CD14-positive monocyte (primary cell): ENCODE measurements at regions not wholly inside any gene's neighbourhood (a gene's known extent, or its start where the extent isn't known, plus 50 kb on each side); places are given as distances from the start of the nearest gene placed in this dataset.

Source experiments
- DNase-seq, 3 donors: peaks; one replicate each; pipeline ENCODE4 v3.0.0-alpha.2; 2011 to 2022
- H2AFZ ChIP-seq: 2 replicates; pipeline ENCODE4 v1.6.0; 2012; ENCODE audit warnings: mild to moderate bottlenecking, low read depth, low read length, inconsistent platforms; ENCODE audit not compliant: insufficient read depth, poor library complexity, severe bottlenecking
- H3K27ac ChIP-seq, 2 donors: 1 replicate in 1 of 2; 2 replicates in 1 of 2; pipeline ENCODE4 v1.5.1; 2012 to 2013; ENCODE audit warnings: low read length in 2 of 2, control low read depth in 1 of 2, inconsistent platforms in 1 of 2, low read depth in 1 of 2, mild to moderate bottlenecking in 1 of 2
- H3K27me3 ChIP-seq, 2 donors: one replicate each; pipeline versions ENCODE4 v1.6.0 to v1.6.1; 2011 to 2013; ENCODE audit warnings: low read length in 2 of 2; ENCODE audit not compliant: control insufficient read depth in 2 of 2, insufficient read depth in 2 of 2
- H3K36me3 ChIP-seq, 2 donors: replicated peaks in 1 of 2; 1 replicate in 1 of 2; 2 replicates in 1 of 2; pipeline versions ENCODE4 v1.5.1 to v1.6.1; 2012 to 2013; ENCODE audit warnings: low read length in 2 of 2, control low read depth in 1 of 2, inconsistent platforms in 1 of 2, mild to moderate bottlenecking in 1 of 2; ENCODE audit not compliant: insufficient read depth in 2 of 2, control insufficient read depth in 1 of 2
- H3K4me1 ChIP-seq, 2 donors: 1 replicate in 1 of 2; 2 replicates in 1 of 2; pipeline versions ENCODE4 v1.5.1 to v1.6.1; 2012 to 2013; ENCODE audit warnings: low read length in 2 of 2, control low read depth in 1 of 2, inconsistent platforms in 1 of 2, mild to moderate bottlenecking in 1 of 2, moderate library complexity in 1 of 2; ENCODE audit not compliant: insufficient read depth in 2 of 2, control insufficient read depth in 1 of 2
- H3K4me2 ChIP-seq: replicated peaks from 2 replicates; pipeline ENCODE3; 2012; ENCODE audit warnings: low read length, moderate library complexity, mild to moderate bottlenecking; ENCODE audit not compliant: poor library complexity, severe bottlenecking; ENCODE audit errors: extremely low read depth
- H3K4me3 ChIP-seq, 3 experiments: fragments of 200-600 bp in 1 of 3; sonication (generic) in 1 of 3; replicated peaks in 1 of 3; 1 replicate in 2 of 3; 2 replicates in 1 of 3; pipeline ENCODE4 v1.5.1; 2011 to 2013; ENCODE audit warnings: low read length in 3 of 3, mild to moderate bottlenecking in 3 of 3, control low read depth in 2 of 3, low read depth in 2 of 3, inconsistent platforms in 1 of 3, moderate library complexity in 1 of 3
- H3K79me2 ChIP-seq: 2 replicates; pipeline ENCODE4 v1.6.0; 2012; ENCODE audit warnings: mild to moderate bottlenecking, control low read depth, inconsistent platforms, low read length, moderate library complexity; ENCODE audit not compliant: insufficient read depth
- H3K9ac ChIP-seq: 2 replicates; pipeline ENCODE4 v1.6.0; 2017; ENCODE audit warnings: low read length, mild to moderate bottlenecking; ENCODE audit not compliant: insufficient read depth, poor library complexity, severe bottlenecking
- H3K9me3 ChIP-seq, 2 donors: replicated peaks in 1 of 2; 1 replicate in 1 of 2; 2 replicates in 1 of 2; pipeline versions ENCODE4 v1.5.1 to v1.6.1; 2012 to 2013; ENCODE audit warnings: low read length in 2 of 2, control low read depth in 1 of 2; ENCODE audit not compliant: control insufficient read depth in 1 of 2, insufficient read depth in 1 of 2
- H4K20me1 ChIP-seq: 2 replicates; pipeline ENCODE4 v1.6.0; 2012; ENCODE audit warnings: mild to moderate bottlenecking, low read length, control low read depth, moderate library complexity; ENCODE audit not compliant: insufficient read depth
- H3K27ac Mint-ChIP-seq, 7 donors: one replicate each; pipeline ENCODE4 v1.8.0; 2020; ENCODE audit warnings: mild to moderate bottlenecking in 7 of 7, mixed read lengths in 7 of 7, moderate library complexity in 6 of 7, inconsistent platforms in 2 of 7
- H3K27me3 Mint-ChIP-seq, 3 donors: one replicate each; pipeline ENCODE4 v1.8.0; 2021 to 2022; ENCODE audit warnings: low read depth in 3 of 3, mild to moderate bottlenecking in 3 of 3, mixed read lengths in 3 of 3, moderate library complexity in 3 of 3, inconsistent platforms in 1 of 3
- H3K36me3 Mint-ChIP-seq, 2 donors: one replicate each; pipeline ENCODE4 v1.8.0; 2020; ENCODE audit warnings: mixed read lengths in 2 of 2, inconsistent platforms in 1 of 2, mild to moderate bottlenecking in 1 of 2
- H3K4me1 Mint-ChIP-seq: one replicate; pipeline ENCODE4 v1.8.0; 2020; ENCODE audit warnings: mild to moderate bottlenecking, mixed read lengths
- H3K4me3 Mint-ChIP-seq, 2 donors: one replicate each; pipeline ENCODE4 v1.8.0; 2020; ENCODE audit warnings: mild to moderate bottlenecking in 2 of 2, mixed read lengths in 2 of 2, moderate library complexity in 1 of 2
- H3K9me3 Mint-ChIP-seq, 7 donors: one replicate each; pipeline ENCODE4 v1.8.0; 2020 to 2022; ENCODE audit warnings: mixed read lengths in 7 of 7, mild to moderate bottlenecking in 6 of 7, moderate library complexity in 6 of 7, inconsistent platforms in 2 of 7
- WGBS: methylation state at CpG from one replicate; pipeline ENCODE4 v1.1.5; 2013; ENCODE audit warnings: missing lambda C conversion rate; ENCODE audit not compliant: insufficient coverage; 5-methylcytosine and 5-hydroxymethylcytosine counted together
- intact Hi-C, 2 donors: fragments of 100-400 bp; cut with micrococcal nuclease; formaldehyde crosslinking; loops; one replicate each; pipeline versions ENCODE4 v1.15.0 to v1.15.1; 2023
- TF ChIP-seq, protein P1 (sequence below): fragments of 200-600 bp; IDR thresholded peaks from one replicate; pipeline ENCODE4 v1.8.0; 2022; ENCODE audit warnings: antibody characterized with exemption, mild to moderate bottlenecking

DNA sequence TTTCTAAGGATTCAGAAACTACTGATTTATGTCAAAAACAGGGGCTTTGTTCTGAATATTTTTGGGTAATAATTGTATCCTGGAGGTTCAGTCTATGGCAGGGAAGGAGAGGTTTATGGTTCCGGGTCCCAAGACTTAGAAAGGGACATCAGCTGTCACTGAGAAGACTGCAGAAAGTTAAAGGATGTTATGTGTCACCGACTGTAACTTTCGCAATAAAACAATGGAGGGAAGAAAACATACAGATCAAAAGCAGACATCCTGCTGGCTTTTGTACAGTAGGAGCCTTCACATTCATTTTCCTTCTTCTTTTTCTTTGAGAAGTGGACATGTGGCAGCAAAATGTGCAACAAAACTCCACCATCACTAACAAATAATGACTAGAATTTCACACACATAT lies 900.7 kb upstream of the SOX11 start:
- H3K79me2 ChIP-seq: no peaks in the 10 kb centered on the region
- H3K27ac ChIP-seq: no peak overlapping the region
- peaks cover 0 to 12% of the 10 kb centered on the region in 2 donors for H3K9me3 ChIP-seq
- H4K20me1 ChIP-seq: no peaks in the 10 kb centered on the region
- TF ChIP-seq, protein P1, sequence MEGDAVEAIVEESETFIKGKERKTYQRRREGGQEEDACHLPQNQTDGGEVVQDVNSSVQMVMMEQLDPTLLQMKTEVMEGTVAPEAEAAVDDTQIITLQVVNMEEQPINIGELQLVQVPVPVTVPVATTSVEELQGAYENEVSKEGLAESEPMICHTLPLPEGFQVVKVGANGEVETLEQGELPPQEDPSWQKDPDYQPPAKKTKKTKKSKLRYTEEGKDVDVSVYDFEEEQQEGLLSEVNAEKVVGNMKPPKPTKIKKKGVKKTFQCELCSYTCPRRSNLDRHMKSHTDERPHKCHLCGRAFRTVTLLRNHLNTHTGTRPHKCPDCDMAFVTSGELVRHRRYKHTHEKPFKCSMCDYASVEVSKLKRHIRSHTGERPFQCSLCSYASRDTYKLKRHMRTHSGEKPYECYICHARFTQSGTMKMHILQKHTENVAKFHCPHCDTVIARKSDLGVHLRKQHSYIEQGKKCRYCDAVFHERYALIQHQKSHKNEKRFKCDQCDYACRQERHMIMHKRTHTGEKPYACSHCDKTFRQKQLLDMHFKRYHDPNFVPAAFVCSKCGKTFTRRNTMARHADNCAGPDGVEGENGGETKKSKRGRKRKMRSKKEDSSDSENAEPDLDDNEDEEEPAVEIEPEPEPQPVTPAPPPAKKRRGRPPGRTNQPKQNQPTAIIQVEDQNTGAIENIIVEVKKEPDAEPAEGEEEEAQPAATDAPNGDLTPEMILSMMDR: no peak
- no peak for DNase-seq
- WGBS: 50% methylated on average over 2 of the region's 3 CpGs
- Mint-ChIP-seq H3K27me3 (no peaks in the 10 kb centered on the region), H3K9me3 (peaks cover 5 to 18% (median 7%) of the 10 kb centered on the region in 7 donors), H3K27ac (no peak overlapping the region), H3K4me3 (no peak overlapping the region), H3K4me1 (no peaks in the 10 kb centered on the region), H3K36me3 (no peaks in the 10 kb centered on the region)
- H3K36me3 ChIP-seq: no peaks in the 10 kb centered on the region
- H3K4me2 ChIP-seq: no peak overlapping the region
- intact Hi-C loops: loop anchor here in 1 of 2 donors (10.0 kb wide), 1 partner anchor 1653 kb away; no protein-coding TSS in a partner anchor
- H3K9ac ChIP-seq: no peak overlapping the region
- H3K4me3 ChIP-seq: no peak overlapping the region
- no peak overlapping the region for H2AFZ ChIP-seq
- no peaks in the 10 kb centered on the region for H3K4me1 ChIP-seq
- no peaks in the 10 kb centered on the region for H3K27me3 ChIP-seq

DNA sequence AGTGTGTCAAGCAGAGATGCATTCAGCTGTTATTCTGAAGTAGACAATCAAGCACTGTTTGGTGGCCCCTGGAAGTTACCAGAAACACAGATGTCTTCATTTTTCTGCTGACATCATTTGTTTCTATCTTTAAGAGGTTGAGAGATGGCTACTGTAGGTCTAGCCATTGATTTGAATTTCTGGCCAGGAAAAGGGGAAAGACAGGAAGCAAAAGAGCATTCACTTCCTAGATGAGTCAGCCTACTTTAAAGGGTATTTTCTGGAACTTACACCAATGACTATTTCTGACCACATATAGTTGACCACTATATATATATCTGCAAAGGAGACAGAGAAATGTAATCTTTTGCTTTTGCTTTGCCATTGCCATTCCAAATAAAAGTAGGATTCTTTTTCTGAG lies 900.1 kb upstream of the SOX11 start:
- H3K4me1 ChIP-seq: no peaks in the 10 kb centered on the region

More for the DNA sequence above, 900.1 kb upstream of the SOX11 start:
- Histone ChIP-seq H3K27me3 (no peaks in the 10 kb centered on the region), H3K9me3 (peaks cover under 1 to 13% of the 10 kb centered on the region in 2 donors), H3K4me3 (no peak overlapping the region), H2AFZ (no peak overlapping the region), H3K27ac (no peak overlapping the region), H3K36me3 (no peaks in the 10 kb centered on the region), H3K79me2 (no peaks in the 10 kb centered on the region), H3K4me2 (no peak overlapping the region), H3K9ac (no peak overlapping the region), H4K20me1 (no peaks in the 10 kb centered on the region)
- no peak for DNase-seq
- no peaks in the 10 kb centered on the region for H3K36me3 Mint-ChIP-seq
- peaks cover 5 to 16% (median 7%) of the 10 kb centered on the region in 7 donors for H3K9me3 Mint-ChIP-seq
- no peak overlapping the region for H3K27ac Mint-ChIP-seq
- intact Hi-C loops: loop anchor here in 1 of 2 donors (10.0 kb wide), 1 partner anchor 1653 kb away; no protein-coding TSS in a partner anchor
- H3K4me3 Mint-ChIP-seq: no peak overlapping the region
- no peaks in the 10 kb centered on the region for H3K4me1 Mint-ChIP-seq
- TF ChIP-seq, protein P1: no peak
- peaks cover 0 to under 1% (median 0%) of the 10 kb centered on the region in 3 donors for H3K27me3 Mint-ChIP-seq
